Neural progenitor cell (in vitro differentiated cells): ENCODE measurements at regions not wholly inside any gene's neighbourhood (a gene's known extent, or its start where the extent isn't known, plus 50 kb on each side); places are given as distances from the start of the nearest gene placed in this dataset.

Source experiments
- EZH2 ChIP-seq: fragments of 200-600 bp; sonication (generic); IDR thresholded peaks from 2 replicates; pipeline ENCODE4 v1.6.1; 2017; ENCODE audit warnings: antibody characterized with exemption, mild to moderate bottlenecking, moderate library complexity
- TF ChIP-seq, protein P1 (sequence below): fragments of 200-600 bp; sonication (generic); IDR thresholded peaks from 2 replicates; pipeline ENCODE4 v1.5.1; 2017; ENCODE audit warnings: antibody characterized with exemption, mild to moderate bottlenecking

DNA sequence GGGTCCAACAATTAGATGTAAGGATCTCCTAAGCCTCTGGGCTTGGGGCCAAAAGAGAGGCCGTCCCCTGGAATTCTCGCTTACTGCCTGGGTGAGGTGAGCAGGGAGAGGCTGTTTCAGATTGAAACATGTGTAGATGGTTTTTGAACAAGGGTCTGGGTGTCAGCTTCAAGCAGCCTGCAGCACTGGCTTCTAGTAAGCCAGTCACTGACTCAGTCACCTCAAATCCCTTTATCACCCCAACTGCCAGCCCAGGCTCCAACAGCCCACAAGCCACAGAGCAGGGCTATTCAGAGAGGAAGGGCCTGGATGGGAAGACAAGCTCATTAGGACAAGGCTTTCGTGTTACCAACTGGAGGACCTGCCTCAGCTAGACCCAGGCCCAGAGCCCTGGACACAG, 180.2 kb downstream of the CCT6B start:
- no peak for TF ChIP-seq EZH2
- TF ChIP-seq, protein P1, sequence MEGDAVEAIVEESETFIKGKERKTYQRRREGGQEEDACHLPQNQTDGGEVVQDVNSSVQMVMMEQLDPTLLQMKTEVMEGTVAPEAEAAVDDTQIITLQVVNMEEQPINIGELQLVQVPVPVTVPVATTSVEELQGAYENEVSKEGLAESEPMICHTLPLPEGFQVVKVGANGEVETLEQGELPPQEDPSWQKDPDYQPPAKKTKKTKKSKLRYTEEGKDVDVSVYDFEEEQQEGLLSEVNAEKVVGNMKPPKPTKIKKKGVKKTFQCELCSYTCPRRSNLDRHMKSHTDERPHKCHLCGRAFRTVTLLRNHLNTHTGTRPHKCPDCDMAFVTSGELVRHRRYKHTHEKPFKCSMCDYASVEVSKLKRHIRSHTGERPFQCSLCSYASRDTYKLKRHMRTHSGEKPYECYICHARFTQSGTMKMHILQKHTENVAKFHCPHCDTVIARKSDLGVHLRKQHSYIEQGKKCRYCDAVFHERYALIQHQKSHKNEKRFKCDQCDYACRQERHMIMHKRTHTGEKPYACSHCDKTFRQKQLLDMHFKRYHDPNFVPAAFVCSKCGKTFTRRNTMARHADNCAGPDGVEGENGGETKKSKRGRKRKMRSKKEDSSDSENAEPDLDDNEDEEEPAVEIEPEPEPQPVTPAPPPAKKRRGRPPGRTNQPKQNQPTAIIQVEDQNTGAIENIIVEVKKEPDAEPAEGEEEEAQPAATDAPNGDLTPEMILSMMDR = no peak
